Retinal pigment epithelial cell (primary cell): ENCODE measurements at regions not wholly inside any gene's neighbourhood (a gene's known extent, or its start where the extent isn't known, plus 50 kb on each side); places are given as distances from the start of the nearest gene placed in this dataset.

Experiments
- DNase-seq: peaks from one replicate; pipeline ENCODE4 v3.0.0-alpha.2; 2010; ENCODE audit warnings: low read depth
- H3K4me3 ChIP-seq: 2 replicates; pipeline ENCODE4 v1.5.1; 2011; ENCODE audit warnings: mild to moderate bottlenecking, low read length, control low read depth, moderate library complexity
- TF ChIP-seq, protein P1 (sequence below): conservative IDR thresholded peaks from 2 replicates; pipeline ENCODE4 v1.5.1; 2011; ENCODE audit warnings: low read depth, low read length, control low read depth, inconsistent platforms

DNA sequence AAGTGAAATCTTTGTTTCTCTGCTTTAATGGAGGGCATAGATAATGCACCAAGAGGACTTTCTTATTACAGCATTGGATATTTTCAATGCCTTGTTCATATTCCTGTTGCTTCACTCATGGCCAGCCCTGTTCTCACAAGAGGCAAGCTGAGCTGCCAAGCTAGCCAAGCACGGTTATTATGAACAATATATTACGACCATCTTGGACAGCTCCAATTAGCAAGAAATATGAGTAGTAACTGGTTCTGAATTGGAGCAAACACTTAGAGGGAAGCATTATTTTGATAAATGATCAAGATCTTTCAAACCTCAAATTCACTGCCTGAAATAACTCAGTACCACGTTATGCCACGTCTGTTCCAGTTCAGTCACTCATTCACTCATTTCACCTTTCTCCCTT, 159.8 kb downstream of the SETD4 start:
- TF ChIP-seq, protein P1, sequence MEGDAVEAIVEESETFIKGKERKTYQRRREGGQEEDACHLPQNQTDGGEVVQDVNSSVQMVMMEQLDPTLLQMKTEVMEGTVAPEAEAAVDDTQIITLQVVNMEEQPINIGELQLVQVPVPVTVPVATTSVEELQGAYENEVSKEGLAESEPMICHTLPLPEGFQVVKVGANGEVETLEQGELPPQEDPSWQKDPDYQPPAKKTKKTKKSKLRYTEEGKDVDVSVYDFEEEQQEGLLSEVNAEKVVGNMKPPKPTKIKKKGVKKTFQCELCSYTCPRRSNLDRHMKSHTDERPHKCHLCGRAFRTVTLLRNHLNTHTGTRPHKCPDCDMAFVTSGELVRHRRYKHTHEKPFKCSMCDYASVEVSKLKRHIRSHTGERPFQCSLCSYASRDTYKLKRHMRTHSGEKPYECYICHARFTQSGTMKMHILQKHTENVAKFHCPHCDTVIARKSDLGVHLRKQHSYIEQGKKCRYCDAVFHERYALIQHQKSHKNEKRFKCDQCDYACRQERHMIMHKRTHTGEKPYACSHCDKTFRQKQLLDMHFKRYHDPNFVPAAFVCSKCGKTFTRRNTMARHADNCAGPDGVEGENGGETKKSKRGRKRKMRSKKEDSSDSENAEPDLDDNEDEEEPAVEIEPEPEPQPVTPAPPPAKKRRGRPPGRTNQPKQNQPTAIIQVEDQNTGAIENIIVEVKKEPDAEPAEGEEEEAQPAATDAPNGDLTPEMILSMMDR, result no peak
- DNase-seq, result no peak
- H3K4me3 ChIP-seq, result no peak overlapping the region

DNA sequence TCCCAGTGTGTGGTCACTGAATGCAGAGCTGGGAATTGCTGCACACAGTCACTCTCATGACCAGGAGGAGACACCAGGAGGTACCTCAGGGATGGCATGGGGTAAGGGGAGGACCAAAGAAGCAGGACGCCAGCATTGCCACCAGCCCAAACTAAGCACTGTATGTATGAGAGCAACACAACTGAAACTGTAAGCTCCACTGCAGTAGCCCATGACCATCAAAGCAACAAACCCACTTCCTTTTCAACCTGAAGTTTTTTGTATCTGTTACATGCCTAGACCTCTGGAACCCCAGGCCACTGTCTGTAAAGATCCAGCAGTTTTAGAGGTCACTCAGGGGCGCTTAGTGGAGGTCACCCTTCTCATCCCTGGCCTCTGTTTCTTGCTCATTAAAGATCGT, 164.3 kb downstream of the SETD4 start:
- no peak overlapping the region for H3K4me3 ChIP-seq
- TF ChIP-seq, protein P1, result no peak
- DNase-seq, result no peak

DNA sequence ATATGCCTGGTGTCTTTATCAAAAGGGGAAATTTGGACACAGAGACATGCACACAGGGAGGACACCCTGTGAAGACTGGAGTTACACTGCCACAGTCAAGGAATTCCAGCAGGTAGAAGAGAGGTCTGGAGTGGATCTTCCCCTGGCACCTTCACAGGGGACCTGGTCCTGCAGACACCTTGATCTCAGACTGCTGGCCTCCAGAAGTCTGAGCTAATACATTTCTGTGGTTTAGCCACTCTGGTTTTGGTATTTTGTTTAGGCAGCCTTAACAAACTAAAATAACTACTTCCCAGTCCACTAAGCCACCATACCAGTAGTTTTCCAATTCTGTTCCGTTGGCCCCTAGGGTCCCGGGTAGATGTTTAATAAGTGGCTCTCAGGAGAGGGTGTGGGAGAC, 164.7 kb downstream of the SETD4 start:
- H3K4me3 ChIP-seq, result no peak overlapping the region
- no peak for DNase-seq
- TF ChIP-seq, protein P1, result no peak

DNA sequence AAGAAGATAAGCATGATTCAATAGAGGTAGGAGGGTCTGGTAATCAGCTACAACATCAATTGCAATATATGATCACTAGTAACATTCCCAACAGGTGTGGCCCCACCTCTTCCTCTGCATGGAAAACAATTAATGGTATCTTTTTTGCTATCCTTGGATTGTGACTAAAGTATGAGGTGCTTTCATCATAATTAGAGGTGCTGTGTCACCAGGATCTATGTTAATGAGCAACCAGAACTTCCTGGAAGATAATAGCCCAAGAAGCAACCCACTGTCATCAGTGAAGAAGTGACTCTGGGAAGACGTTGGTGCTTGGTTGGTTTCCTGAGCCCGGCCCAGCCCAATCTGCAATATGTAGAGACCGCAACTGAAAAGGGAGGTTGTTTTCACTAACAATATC, 167.2 kb downstream of the SETD4 start:
- H3K4me3 ChIP-seq, result no peak overlapping the region
- DNase-seq, result no peak
- TF ChIP-seq, protein P1, result no peak

DNA sequence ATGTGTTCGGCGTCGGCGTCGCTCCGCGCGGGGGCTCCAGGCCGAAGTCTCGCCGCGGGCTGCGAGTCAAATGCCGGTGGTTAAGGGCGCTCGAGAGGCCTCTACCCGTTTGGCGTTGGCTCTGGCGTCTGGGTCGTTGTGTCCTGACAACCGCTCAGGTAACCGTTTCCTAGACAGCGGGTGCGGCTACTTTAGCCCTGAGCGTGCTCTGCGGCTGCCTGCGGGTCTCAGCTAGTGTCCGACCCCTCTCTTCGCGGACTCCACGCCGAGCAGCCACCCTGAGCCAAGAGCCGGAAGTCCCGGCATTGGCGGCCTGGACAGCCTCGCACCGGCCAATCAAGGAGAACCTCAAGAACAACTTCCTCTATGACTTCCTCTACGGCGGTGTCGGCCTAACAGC, 173.4 kb downstream of the SETD4 start:
- DNase-seq, result no peak
- TF ChIP-seq, protein P1, result no peak

DNA sequence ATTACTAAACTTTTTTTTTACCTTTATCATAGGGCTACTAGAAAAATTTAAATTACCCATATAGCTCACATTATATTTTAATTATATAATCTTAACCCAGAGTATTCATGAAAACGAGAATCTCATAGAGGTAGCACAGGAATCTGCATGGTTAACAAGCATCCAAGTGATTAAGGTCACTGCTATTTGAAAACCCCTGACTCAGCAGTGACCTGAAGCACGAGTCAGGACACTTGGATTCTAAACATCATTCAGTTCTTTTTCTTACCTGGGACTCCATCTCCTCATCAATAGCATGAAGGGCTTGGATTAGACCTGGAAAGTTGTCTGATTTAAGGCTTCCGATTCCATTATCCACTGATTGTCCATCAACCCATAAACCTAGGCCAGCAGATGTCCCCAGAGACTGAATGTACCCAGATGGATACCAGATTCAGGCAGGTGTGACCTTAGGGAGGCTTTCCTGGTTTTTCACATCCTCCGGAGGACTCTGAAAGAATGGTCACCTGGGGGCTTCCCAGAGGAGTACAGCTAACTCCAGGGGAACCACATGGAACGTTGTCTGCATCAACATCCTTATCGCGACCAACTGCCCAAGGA, 174.3 kb downstream of the SETD4 start:
- DNase-seq, result no peak
- no peak overlapping the region for H3K4me3 ChIP-seq
- TF ChIP-seq, protein P1, result no peak

More for the DNA sequence above, 173.4 kb downstream of the SETD4 start:
- no peak overlapping the region for H3K4me3 ChIP-seq

DNA sequence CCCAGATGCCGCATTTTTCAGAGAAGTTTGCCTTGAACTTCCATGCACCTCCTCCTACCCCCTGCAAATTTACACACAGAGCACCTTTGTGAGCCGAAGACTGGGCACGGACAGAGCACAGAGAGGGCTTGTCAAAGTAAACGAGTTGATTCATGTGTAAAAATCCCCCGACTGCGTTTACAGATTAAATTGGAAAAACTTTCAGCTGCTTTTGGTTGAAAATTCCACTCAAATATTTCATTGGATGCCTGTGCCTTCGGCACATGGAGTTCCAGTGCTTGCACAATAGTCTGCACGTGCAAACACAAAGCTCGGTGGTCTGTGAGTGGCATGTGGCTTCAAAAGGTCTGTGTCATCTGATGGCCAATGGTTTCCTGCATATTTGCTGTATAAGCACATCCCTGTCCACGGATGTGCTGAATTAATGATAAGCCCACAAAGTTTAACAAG, 177.5 kb downstream of the SETD4 start:
- TF ChIP-seq, protein P1, result no peak
- peak; percentile 6 for DNase-seq
- H3K4me3 ChIP-seq, result no peak overlapping the region
